ENCODE measurements at regions not wholly inside any gene's neighbourhood (a gene's known extent, or its start where the extent isn't known, plus 50 kb on each side); places are given as distances from the start of the nearest gene placed in this dataset.

GRCh38 chr2:180143633-180144337, 136.7 kb upstream of the CWC22 start:
- no peaks in the 10 kb centered on the region for H3F3A ChIP-seq (ENCODE audit: insufficient read depth, low read length, poor library complexity, severe bottlenecking)
- no peaks in the 10 kb centered on the region for H4K20me1 ChIP-seq (ENCODE audit: insufficient read depth)
- H3K27ac ChIP-seq (ENCODE audit: low read length), result no peak overlapping the region
- no peaks in the 10 kb centered on the region for H3K9me3 ChIP-seq (ENCODE audit: low read length)
- TF ChIP-seq POLR2AphosphoS5 (IDR thresholded peaks at IDR 0.05) (no peak), CTCF (IDR thresholded peaks at IDR 0.05; ENCODE audit: poor library complexity, severe bottlenecking) (no peak), SMC3 (conservative IDR thresholded peaks at IDR 0.05; ENCODE audit: poor library complexity) (no peak), REST (IDR thresholded peaks at IDR 0.05; ENCODE audit: borderline replicate concordance) (no peak), RAD21 (conservative IDR thresholded peaks at IDR 0.05) (no peak), EP300 (conservative IDR thresholded peaks at IDR 0.05; ENCODE audit: poor library complexity, severe bottlenecking) (no peak), MXI1 (conservative IDR thresholded peaks at IDR 0.05; ENCODE audit: poor library complexity, severe bottlenecking) (no peak), TAF1 (IDR thresholded peaks at IDR 0.05; ENCODE audit: low read depth) (no peak), EZH2 (IDR thresholded peaks at IDR 0.05; ENCODE audit: borderline replicate concordance, insufficient read depth, low read length, poor library complexity, severe bottlenecking) (no peak)
- no peak overlapping the region for H3K4me2 ChIP-seq (ENCODE audit: low read length)
- H3K36me3 ChIP-seq (ENCODE audit: insufficient read depth, low read length), result no peaks in the 10 kb centered on the region
- no peak overlapping the region for H2AFZ ChIP-seq (ENCODE audit: low read depth, low read length)
- no peak overlapping the region for H3K9ac ChIP-seq (ENCODE audit: low read length)
- no peaks in the 10 kb centered on the region for H3K79me2 ChIP-seq (replicated peaks; ENCODE audit: insufficient read depth, low read length)
- no peaks in the 10 kb centered on the region for H3K9me2 ChIP-seq (ENCODE audit: insufficient read depth, low read length)
- H3K27me3 ChIP-seq (ENCODE audit: insufficient read depth, low read depth, low read length), result no peaks in the 10 kb centered on the region
- H3K4me3 ChIP-seq (ENCODE audit: low read length), result no peak overlapping the region

- Histone ChIP-seq H3K9me3 (ENCODE audit: low read length) (no peaks in the 10 kb centered on the region), H3F3A (ENCODE audit: insufficient read depth, low read length, poor library complexity, severe bottlenecking) (no peaks in the 10 kb centered on the region), H3K9ac (ENCODE audit: low read length) (no peak overlapping the region), H3K4me3 (ENCODE audit: low read length) (no peak overlapping the region), H3K36me3 (ENCODE audit: insufficient read depth, low read length) (no peaks in the 10 kb centered on the region), H3K79me2 (replicated peaks; ENCODE audit: insufficient read depth, low read length) (no peaks in the 10 kb centered on the region), H3K27ac (ENCODE audit: low read length) (no peak overlapping the region), H3K9me2 (ENCODE audit: insufficient read depth, low read length) (no peaks in the 10 kb centered on the region), H2AFZ (ENCODE audit: low read depth, low read length) (no peak overlapping the region), H3K4me2 (ENCODE audit: low read length) (no peak overlapping the region), H4K20me1 (ENCODE audit: insufficient read depth) (no peaks in the 10 kb centered on the region), H3K27me3 (ENCODE audit: insufficient read depth, low read depth, low read length) (no peaks in the 10 kb centered on the region)
- TF ChIP-seq REST (IDR thresholded peaks at IDR 0.05; ENCODE audit: borderline replicate concordance) (no peak), EZH2 (IDR thresholded peaks at IDR 0.05; ENCODE audit: borderline replicate concordance, insufficient read depth, low read length, poor library complexity, severe bottlenecking) (no peak), POLR2AphosphoS5 (IDR thresholded peaks at IDR 0.05) (no peak), CTCF (IDR thresholded peaks at IDR 0.05; ENCODE audit: poor library complexity, severe bottlenecking) (no peak), EP300 (conservative IDR thresholded peaks at IDR 0.05; ENCODE audit: poor library complexity, severe bottlenecking) (no peak), MXI1 (conservative IDR thresholded peaks at IDR 0.05; ENCODE audit: poor library complexity, severe bottlenecking) (no peak), TAF1 (IDR thresholded peaks at IDR 0.05; ENCODE audit: low read depth) (no peak), SMC3 (conservative IDR thresholded peaks at IDR 0.05; ENCODE audit: poor library complexity) (no peak), RAD21 (conservative IDR thresholded peaks at IDR 0.05) (no peak)
These were observed 134.5 kb upstream of the CWC22 start for GRCh38 chr2:180141600-180141999.

All from neural cell (in vitro differentiated cells).